ENCODE measurements at regions not wholly inside any gene's neighbourhood (a gene's known extent, or its start where the extent isn't known, plus 50 kb on each side); places are given as distances from the start of the nearest gene placed in this dataset.

DNA sequence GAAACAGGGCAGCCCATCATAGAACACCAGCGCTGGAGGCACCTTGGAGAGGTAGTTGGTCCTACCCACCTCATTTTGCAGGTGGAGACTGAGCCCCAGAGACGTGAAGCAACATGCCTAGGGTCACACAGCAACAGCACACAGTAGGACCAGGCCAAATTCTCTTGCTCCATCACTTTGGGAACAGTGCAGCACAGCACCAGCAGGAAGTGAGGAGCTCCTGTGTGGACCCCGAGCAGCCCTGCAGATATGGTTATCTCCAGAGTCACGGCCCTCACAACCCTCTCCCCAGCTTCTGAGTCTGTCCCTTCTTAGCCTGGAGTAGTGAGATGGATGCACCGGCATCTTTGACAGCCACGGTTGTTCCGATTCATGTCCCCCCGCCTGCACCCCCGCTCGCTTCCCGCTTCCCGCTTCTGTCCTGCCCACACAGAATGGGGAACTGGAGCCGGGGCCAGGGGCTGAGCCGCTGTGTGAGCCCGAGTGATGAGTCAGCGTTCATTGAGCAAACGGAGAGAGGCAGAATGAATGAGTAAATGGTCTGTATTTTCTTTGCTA, 72.6 kb upstream of the DUSP22 start (continued):
- no peak for TF ChIP-seq PRDM15 (CRISPR knock-in tag; IDR thresholded peaks at IDR 0.05)
- TF ChIP-seq RCOR1 (conservative IDR thresholded peaks at IDR 0.05; ENCODE audit: low read depth, low read length) = no peak
- peak; percentile 20; the same call in 1 of the 2 replicates for TF ChIP-seq NBN (IDR thresholded peaks at IDR 0.05)
- no peak for TF ChIP-seq PBX3 (IDR thresholded peaks at IDR 0.05; ENCODE audit: insufficient replicate concordance, low read depth, low read length)
- no peak for TF ChIP-seq ZBTB40 (IDR thresholded peaks at IDR 0.05; ENCODE audit: borderline replicate concordance)
- peak; percentile 48 for TF ChIP-seq IKZF1 (conservative IDR thresholded peaks at IDR 0.05)
- TF ChIP-seq HDGF (IDR thresholded peaks at IDR 0.05) = no peak
- peak; percentile 88 for TF ChIP-seq IKZF2 (IDR thresholded peaks at IDR 0.05)
- no peak for TF ChIP-seq MTA3 (IDR thresholded peaks at IDR 0.05; ENCODE audit: borderline replicate concordance, low read length)
- no peak for TF ChIP-seq TCF12 (IDR thresholded peaks at IDR 0.05; ENCODE audit: low read depth, low read length)
- peak; percentile 36 for TF ChIP-seq MTA2 (IDR thresholded peaks at IDR 0.05; ENCODE audit: low read depth)
- TF ChIP-seq CREM (IDR thresholded peaks at IDR 0.05; ENCODE audit: low read depth) = no peak
- TF ChIP-seq RB1 (IDR thresholded peaks at IDR 0.05; ENCODE audit: borderline replicate concordance) = no peak
- TF ChIP-seq TAF1 (IDR thresholded peaks at IDR 0.05; ENCODE audit: borderline replicate concordance, low read depth, low read length) = 0 out of 2 replicates have a peak, but pooled peaks have one; percentile 40
- no peak for TF ChIP-seq CEBPB (IDR thresholded peaks at IDR 0.05; ENCODE audit: borderline replicate concordance in 1 of 2, low read depth in 2 of 2, low read length in 2 of 2)
- TF ChIP-seq MYC (IDR thresholded peaks at IDR 0.05; ENCODE audit: insufficient read depth, insufficient read length, insufficient replicate concordance, low read length, severe bottlenecking) = no peak
- peak; percentile 80 for TF ChIP-seq POLR2AphosphoS5 (IDR thresholded peaks at IDR 0.05; ENCODE audit: low read length)
- TF ChIP-seq ZNF384 (IDR thresholded peaks at IDR 0.05; ENCODE audit: borderline replicate concordance, low read depth, low read length) = no peak
- TF ChIP-seq ZSCAN29 (IDR thresholded peaks at IDR 0.05) = no peak
- TF ChIP-seq CBFB (IDR thresholded peaks at IDR 0.05; ENCODE audit: low read depth) = no peak
